ENCODE measurements at regions not wholly inside any gene's neighbourhood (a gene's known extent, or its start where the extent isn't known, plus 50 kb on each side); places are given as distances from the start of the nearest gene placed in this dataset.
A peak's percentile ranks its signal among the peaks of the same experiment; 100 is the strongest.
"Not testable (repeated sequence)": the region's sequence is repeated elsewhere in the genome, so short reads cannot be mapped to it uniquely, and the experiment has no call there.

DNA sequence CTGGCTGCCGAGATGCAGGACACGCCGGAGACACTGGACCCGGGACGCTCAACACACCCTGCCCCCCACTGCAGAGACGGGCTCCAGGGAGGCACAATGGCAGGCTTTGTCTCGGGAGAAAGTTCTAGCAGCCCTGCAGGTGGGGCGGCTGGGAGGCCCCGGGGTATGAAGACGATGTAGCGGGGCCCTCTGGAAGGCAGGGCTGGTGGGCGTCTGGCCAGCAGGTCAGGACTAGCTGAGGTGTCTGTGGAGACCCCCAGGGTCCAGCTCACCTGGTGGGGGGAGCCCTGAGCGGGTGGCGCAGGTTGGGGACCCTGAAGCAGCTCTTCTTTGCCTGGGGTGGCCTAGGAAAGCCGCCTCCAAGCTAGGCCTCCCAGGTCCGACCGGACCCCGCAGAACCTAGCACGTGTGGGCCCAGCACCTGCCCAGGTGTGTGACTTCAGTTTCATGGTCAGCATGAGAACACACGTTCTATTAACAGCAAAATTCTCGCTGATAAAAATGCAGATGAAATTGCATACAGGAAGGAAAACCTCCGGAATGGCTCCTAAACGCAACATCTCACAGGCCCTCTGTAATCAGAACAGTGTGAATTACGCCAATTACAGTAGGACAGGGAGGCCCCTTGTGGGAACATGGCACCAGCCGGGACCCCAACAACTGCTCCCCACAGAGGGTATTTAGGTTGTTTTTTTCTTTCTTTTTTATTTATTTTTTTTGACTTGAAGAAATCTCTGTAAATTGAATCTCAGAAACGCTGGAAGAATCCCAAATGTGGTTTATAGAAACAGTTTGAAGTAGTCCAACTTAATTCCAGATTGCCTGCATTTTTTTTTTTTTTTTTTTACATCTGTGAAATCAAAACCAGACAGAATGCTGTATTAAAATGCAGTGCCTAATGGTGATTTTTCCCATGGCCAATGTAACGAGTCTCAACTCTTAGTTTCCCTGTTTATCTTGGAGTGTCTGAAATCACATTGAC is 195.6 kb upstream of the ZNF469 start:
- not testable (repeated sequence) for H3K4me3 Mint-ChIP-seq; H3K4me1 Mint-ChIP-seq (ENCODE audit: unreplicated experiment); H3K27me3 Mint-ChIP-seq; H3K27ac Mint-ChIP-seq; H3K36me3 Mint-ChIP-seq; H3K9me3 Mint-ChIP-seq
- peak; percentile 29 for DNase-seq (ENCODE audit: extremely low spot score, unreplicated experiment)

DNA sequence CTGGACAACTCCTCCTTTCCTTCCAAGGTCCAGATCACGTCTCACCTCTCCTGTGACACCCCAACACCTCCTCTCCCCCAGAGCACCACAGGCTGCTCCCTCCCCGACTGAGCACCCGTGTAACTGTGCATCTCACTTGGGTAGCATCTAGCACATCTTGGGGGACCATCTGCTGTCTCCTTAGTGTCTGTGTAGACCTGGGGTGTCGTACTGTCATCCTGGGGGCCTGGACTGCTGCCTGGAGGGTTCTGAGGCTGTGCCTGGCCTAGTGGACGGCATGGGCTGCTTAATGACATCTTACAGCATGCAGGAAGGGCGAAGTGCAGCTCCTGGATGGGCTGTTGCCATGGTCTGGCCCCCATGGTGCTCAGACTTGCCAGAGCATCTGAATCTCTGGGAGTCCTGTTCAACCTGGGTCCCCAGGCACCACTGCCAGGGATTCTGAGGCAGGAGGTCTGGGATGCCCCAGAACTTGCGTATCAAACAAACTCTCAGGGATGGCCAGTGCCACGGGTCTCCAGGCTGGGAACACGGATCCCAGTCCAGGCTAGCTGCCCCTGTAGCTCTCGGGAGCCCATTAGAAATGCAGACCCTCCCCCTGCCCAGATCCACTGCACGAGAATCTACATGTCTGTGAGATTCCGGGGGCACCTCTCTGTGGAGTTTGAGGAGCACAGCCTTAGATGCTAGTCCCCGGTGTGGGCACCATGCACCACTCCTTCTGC is 194.4 kb upstream of the ZNF469 start:
- peak; percentile 49 for DNase-seq (ENCODE audit: extremely low spot score, unreplicated experiment)
- not testable (repeated sequence) for H3K9me3 Mint-ChIP-seq; H3K36me3 Mint-ChIP-seq; H3K4me3 Mint-ChIP-seq; H3K27ac Mint-ChIP-seq; H3K4me1 Mint-ChIP-seq (ENCODE audit: unreplicated experiment); H3K27me3 Mint-ChIP-seq

DNA sequence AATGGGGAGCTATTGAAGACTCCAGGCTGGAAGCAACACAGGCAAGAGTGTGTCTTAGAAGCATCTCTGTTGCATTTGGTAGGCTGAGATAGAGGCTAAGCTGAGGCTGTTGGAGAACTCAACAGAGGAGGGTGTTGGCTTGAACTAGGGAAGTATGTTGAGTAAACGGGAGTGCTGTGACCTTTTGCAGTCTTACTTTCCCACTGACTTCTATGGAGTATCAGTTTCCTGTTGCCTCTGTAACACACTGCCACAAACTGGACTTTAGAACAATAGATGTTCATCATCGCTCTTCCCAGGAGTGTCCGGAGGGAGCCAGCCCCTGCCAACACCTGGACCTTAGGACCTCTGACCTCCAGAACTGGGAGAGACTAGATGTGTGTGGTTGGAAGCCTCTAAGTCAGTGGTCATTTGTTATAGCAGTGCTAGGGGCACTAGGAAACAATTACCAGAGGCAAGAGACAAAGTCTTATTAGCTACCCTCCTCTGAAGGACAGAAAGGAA is 192.1 kb upstream of the ZNF469 start:
- H3K4me1 Mint-ChIP-seq (ENCODE audit: unreplicated experiment) = peaks cover 13% of the 10 kb centered on the region
- H3K4me3 Mint-ChIP-seq, H3K27ac Mint-ChIP-seq, H3K9me3 Mint-ChIP-seq, H3K27me3 Mint-ChIP-seq, H3K36me3 Mint-ChIP-seq: not testable (repeated sequence)
- peak; percentile 2 for DNase-seq (ENCODE audit: extremely low spot score, unreplicated experiment)

DNA sequence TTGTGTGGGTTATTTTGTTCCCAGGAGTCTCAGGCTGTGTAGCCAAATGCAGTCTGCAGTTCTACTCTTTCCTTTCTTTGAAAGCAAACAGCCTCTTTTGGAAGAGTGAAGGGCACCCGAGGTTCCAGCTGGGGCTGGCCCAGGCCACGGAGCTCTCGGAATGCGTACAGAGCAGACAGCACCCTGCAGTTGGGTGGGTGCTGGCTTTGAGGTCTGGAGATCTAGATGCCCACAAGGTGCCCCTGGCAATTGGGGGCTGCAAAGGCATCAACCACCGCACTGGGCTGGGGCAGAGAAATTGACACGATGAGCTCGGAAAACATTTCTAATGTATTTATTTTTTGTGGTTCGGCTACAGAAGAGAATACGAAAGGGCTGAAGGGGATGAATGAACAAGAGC is 191.6 kb upstream of the ZNF469 start:
- not testable (repeated sequence) for H3K9me3 Mint-ChIP-seq, H3K4me3 Mint-ChIP-seq, H3K27ac Mint-ChIP-seq, H3K27me3 Mint-ChIP-seq, H3K36me3 Mint-ChIP-seq
- peaks cover 13% of the 10 kb centered on the region for H3K4me1 Mint-ChIP-seq (ENCODE audit: unreplicated experiment)
- DNase-seq (ENCODE audit: extremely low spot score, unreplicated experiment) = peak; percentile 49

DNA sequence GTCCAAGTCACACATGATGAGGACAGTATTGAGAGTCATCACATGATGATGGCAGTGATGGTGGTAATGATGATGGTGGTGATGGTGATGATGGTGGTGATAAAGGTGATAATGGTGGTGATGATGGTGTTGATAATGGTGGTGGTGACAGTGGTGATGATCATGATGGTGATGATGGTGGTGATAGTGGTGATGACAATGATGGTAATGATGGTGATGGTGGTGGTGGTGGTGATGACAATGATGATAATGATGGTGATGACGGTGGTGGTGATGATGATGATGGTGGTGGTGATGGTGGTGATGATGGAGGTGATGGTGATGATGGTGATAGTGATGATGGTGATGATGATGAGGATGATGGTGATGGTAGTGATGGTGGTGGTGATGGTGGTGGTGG is 190.2 kb upstream of the ZNF469 start:
- Mint-ChIP-seq H3K27ac (no peak overlapping the region), H3K4me3 (no peak overlapping the region), H3K4me1 (ENCODE audit: unreplicated experiment) (peaks cover 13% of the 10 kb centered on the region), H3K27me3 (no peaks in the 10 kb centered on the region), H3K9me3 (peaks cover 5% of the 10 kb centered on the region), H3K36me3 (no peaks in the 10 kb centered on the region)
- TF ChIP-seq, protein P1, sequence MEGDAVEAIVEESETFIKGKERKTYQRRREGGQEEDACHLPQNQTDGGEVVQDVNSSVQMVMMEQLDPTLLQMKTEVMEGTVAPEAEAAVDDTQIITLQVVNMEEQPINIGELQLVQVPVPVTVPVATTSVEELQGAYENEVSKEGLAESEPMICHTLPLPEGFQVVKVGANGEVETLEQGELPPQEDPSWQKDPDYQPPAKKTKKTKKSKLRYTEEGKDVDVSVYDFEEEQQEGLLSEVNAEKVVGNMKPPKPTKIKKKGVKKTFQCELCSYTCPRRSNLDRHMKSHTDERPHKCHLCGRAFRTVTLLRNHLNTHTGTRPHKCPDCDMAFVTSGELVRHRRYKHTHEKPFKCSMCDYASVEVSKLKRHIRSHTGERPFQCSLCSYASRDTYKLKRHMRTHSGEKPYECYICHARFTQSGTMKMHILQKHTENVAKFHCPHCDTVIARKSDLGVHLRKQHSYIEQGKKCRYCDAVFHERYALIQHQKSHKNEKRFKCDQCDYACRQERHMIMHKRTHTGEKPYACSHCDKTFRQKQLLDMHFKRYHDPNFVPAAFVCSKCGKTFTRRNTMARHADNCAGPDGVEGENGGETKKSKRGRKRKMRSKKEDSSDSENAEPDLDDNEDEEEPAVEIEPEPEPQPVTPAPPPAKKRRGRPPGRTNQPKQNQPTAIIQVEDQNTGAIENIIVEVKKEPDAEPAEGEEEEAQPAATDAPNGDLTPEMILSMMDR (conservative IDR thresholded peaks at IDR 0.05) = no peak
- DNase-seq (ENCODE audit: extremely low spot score, unreplicated experiment) = peak; percentile 7

DNA sequence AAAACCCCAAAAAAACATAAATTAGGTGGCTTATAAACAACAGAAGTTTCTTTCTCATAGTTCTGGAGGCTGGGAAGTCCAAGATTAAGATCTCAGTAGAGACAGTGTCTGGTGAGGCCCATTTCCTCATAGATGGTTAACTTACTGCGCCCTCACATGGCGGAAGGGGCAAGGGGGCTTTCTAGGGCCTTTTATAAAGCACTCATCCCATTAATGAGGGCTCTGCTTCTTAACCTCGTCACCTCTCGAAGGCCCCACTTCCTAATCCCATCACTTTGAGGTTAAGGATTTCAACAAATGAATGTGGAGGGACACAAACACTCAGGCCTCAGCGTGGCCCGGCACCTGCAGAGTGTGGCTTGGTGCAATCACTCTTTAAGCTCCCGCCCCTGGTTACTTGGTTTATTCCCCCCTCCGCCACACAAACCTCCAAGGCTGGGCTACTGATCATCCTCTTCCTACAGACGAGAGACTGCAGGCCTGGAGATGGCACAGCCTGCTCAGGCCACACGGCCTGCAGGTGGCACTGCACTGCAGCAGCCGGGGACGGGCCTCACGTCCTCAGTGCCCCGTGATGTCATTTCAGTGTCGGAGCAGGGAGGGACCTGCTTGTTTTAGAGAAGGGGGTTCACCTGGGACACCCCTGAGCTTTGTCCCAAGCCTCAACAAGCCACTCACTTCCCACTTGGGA is 188.9 kb upstream of the ZNF469 start:
- peak overlapping the region; percentile 89 for H3K27ac Mint-ChIP-seq
- H3K27me3 Mint-ChIP-seq, H3K9me3 Mint-ChIP-seq: not testable (repeated sequence)

More for the DNA sequence above, 188.9 kb upstream of the ZNF469 start:
- H3K36me3 Mint-ChIP-seq = not testable (repeated sequence)
- TF ChIP-seq, protein P1 (conservative IDR thresholded peaks at IDR 0.05) = peak; percentile 78
- peak overlapping the region; percentile 65 for H3K4me3 Mint-ChIP-seq
- DNase-seq (ENCODE audit: extremely low spot score, unreplicated experiment) = peak; percentile 74
- H3K4me1 Mint-ChIP-seq (ENCODE audit: unreplicated experiment) = peaks cover 13% of the 10 kb centered on the region

Data from type B pancreatic cell (in vitro differentiated cells).